Suppressor macrophage treated with lipopolysaccharide for 1 hour (primary cell): ENCODE measurements at regions not wholly inside any gene's neighbourhood (a gene's known extent, or its start where the extent isn't known, plus 50 kb on each side); places are given as distances from the start of the nearest gene placed in this dataset.
A peak's percentile ranks its signal among the peaks of the same experiment; 100 is the strongest.
"Not testable (repeated sequence)": the region's sequence is repeated elsewhere in the genome, so short reads cannot be mapped to it uniquely, and the experiment has no call there.

Experiments used
- DNase-seq, 3 donors: peaks; one replicate each; pipeline ENCODE4 v3.0.0-alpha.2; 2020 to 2022

DNA sequence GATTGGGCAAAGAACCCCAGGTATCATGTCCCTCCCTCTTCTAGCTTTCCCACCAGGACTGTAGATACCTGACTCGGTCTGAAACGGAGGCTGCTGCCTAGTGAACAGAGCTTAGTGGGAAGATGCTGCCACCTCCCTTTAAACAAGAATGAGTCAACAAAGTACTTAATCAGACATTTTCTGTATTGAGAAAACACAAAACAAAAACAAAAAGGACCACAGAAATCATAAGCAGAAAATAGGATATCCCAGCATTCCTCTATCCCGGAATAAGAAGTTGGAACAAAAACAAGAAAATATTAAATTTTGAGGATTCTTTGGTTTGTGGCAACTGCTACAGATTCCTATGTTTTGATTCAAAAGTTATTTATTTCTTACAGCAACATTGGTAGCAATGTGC, 51.7 kb upstream of the COL8A1 start:
- DNase-seq = no peak

DNA sequence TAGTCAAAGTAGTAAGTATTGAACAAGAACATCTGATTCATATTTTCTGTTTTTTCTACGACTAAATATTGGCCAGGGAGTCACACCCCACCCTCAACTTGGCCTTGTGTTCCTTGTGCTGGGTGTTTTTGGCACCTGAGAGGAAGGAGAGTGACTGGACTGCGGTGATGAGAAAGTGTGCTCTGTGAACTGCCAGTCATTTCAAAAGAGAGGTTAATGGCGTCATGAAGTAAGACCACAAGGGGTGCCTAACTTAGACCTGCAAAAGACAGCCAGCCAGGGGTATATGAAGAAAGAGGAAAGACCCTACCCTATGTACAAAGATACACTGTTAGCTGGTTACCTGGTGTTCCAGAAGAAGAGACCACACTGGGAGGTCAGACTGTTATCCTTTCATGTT, 58.4 kb upstream of the COL8A1 start:
- DNase-seq = no peak

DNA sequence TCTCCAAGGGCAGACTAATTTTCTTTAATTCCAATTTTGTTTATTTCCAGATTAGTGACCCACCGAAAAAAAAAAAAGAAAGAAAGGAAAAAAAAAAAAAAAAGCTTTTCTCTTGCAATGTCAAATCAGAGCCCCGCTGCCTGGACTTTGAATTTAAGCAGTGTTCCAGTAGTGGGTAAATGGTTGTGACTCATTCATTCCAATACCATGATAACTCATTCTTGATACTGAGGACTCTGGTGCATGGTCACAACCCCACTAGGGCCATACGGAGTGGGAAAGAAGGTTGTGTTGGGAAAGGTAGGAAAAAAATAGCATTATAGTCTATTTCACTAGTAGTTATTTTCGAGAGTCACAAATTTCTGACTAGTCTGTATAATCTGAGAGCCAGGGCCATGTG, 59.1 kb upstream of the COL8A1 start:
- no peak for DNase-seq

DNA sequence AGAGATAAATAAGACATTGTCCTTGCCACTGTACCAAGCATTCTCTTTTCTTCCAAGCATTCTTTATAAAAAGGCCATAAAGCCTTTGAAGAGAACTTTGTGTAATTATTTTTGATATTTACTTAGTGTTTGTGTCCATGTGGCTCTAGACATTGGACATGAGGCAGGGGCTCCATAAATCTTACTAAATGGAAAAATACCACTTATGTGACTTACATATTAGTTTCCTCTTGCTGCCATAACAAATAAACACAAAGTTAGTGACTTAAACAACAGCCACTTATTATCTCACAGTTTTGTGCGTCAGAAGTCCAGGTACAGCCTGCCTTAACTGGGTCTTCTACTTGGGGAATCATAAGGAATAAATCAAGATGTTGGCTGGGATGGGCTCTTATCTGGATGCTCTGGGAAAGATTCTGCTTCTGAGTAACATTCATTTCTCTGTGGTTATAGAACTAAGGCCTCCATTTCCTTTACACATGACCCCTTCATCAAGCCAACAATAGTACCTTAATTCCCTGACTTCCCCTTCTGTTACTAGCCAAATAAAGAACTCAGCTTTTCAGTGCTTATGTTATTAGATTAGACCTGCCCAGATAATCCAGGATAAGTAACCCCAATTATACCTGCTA, 59.9 kb upstream of the COL8A1 start:
- DNase-seq = no peak

DNA sequence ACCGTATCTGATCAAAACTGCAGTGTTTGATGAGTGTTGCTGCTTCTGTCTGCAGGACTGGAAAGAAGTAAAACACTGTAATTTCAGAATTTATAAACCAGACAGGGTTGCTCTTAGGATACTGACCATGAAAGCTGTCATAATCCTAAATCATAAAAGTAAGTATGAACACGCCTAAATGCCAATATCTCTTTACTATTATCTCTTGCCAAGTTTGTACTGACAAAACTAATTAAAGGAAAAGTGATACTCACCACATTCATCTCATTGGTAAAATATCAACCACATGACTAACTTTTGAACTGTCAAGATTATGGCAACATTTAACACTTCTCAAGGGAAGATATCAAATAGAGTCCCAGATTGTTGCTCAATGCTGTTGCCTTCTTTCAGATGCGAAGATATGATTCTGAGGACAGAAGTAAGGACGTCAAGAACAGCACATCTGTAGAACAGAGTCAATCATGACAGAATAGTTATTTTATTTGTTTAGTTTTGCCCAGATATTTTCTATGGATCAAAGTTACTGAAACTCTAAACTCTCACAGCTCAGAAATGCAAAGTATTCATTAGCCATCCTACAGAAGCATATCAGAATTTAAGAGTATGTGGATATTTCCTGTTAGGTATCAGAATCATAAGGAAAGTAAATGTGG, 61.4 kb upstream of the COL8A1 start:
- DNase-seq = no peak

DNA sequence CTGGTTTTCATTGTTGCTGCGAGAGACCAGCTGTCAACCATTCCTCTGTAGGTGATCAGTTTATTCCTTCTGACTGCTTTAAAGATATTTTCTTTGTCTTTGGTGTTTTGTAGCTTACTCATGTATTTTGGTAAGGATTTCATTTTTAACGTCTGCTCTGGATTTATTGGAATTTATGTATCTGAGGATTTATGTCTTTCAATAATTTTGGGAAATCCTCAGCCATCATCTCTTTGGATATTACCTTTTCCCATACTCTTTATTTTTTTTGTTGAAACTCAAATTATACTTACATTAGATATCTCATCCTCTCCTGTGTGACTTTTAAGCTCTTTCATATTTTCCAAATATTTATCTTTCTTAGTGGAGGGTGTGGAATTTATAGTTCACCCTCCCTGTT, 62.7 kb upstream of the COL8A1 start:
- DNase-seq = no peak

DNA sequence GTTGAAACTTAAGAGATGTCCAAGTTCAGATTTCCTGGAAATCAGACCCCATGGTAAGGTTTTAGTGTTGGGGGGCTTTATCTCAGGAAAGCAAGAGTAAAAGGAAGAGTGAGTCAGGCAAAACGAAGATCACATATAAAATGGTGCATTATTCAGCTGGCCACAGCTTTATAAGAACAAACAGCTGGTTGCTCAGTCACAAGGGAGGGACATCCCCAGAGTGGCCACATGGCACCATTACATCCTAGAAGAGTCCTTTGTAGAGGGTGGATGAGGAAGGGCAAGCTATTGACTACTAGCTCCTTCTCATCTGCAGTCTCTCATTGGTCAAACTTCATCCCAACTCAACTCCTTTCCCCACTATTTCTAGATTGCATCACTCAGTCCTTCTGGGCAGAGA, 68.3 kb upstream of the COL8A1 start:
- no peak for DNase-seq

DNA sequence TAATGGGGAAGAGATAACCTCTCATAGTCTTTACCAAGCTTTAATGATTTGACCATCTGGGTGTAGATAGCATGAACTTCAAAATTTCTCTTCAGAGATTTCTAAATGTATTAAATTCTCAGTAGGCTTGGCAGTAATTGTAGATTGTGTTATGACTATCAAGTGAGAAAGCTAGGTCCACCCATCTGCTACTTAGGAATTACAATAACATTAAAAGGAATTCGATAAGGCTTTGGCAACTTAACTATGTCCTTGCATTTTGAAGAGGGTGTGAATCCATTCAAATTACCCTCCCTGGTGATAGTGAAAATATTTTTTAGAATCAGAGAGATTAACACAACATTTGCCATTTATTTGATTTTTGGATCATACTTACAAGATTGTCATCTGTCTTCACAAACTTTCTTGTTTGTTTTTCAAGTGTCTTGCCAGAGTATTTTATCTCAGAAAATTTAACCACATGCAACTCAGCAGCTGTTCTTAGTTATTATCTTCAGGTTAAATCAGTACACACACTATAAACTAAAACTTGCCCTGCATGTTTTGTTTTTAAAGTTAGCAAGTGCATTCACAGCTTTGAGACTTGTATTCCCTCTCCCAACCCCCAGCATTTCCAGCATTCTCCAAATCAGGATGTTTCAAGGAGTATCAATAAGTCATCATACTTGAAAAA, 69.6 kb upstream of the COL8A1 start:
- no peak for DNase-seq

DNA sequence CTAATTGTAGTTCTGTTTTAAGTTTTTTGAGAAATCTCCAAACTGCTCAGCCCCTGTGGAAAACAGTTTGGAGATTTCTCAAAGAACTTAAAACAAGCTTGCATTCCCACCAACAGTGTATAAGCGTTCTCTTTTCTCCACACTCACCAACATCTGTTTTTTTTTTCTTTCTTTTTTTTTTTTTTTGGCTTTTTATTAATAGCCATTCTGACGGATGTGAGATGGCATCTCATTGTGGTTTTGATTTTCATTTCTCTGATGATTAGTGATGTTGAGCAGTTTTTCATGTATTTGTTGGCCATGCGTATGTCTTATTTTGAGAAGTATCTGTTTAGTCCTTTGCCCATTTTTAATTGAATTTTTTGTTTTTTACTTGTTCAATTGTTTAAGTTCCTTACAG, 73.1 kb upstream of the COL8A1 start:
- no peak for DNase-seq

DNA sequence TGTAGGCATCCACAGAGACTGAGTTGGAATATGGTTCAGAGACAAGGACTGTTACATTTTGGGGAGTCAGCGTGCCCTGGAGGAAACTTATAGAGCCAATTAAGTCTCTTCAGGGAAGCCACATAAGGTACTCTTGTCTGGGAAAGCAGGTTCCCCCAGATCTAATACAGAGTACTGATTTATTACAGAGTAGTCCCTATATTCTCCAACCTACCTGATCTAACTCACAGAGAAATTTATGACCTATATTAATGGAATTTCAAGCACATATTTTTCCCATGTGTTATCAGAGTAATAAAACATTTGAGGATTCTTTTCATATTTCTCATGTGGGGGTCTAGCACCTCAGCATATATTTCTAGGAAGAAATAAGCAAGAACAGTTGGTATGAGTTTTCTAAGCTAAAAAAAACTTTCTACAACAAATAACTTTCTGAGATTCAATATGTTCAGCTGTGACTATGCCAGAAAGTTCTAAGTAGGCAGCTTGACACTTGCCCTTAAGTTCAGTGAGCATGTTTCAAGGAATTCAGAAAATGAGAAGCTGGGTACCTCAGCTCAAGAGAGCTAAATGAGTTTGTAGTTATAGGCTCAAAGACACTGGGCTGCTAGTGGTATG, 75.3 kb upstream of the COL8A1 start:
- DNase-seq = no peak

DNA sequence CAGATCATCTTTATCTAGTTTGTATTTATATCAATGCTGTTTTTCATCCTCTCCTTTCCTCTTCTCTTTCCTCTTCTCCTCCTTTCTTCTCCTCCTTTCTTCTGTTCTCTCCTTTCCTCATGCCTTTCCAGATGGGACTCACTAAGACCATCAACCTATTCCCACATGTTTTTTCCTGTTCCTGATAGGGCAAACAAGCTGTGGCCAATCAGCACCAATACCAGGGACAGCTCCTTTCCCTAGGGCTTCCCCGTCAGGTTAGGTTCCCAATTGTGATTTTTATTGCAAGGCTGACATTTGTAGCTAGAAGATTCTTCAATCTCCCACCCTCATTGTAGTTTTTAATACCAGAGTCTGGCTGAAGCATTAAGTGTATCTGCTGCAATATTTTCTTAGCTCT, 76.3 kb upstream of the COL8A1 start:
- no peak for DNase-seq

DNA sequence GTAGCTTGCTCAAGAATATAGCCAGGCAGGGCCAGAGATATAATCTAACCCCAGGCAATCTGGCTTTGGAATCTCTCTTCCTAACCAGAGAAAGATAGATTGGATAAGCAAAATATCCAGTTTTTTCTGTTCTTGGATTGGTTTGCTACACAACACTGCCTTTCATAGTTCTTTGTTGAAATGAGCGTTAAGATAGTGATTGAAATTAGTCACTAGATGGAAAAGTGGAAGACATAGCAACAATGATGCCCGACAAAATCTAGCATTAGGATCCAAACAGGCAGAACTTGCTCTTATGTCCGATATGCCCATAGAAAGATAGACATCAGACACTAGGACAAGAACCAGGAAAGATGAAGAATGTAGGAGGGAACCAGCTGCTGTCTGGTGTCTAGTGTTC, 77.3 kb upstream of the COL8A1 start:
- no peak for DNase-seq

DNA sequence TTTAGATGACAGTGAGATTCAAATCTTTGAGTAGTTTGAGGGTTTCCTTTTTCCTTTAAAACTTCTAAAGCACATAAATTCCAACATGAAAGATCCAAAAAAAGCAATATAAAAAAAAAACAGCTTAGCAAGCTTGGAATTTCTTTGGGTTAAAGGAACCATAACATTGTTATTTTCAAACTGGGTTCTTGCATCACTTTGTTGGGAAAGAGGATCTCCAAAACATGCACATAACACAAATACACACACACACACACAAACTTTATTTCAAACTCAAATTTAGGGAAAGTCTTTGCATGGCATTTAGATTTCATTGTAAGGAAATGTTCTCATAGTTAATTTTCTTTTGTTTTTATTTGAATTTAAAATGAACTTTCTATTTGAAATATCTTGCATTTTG, 79.2 kb upstream of the COL8A1 start:
- no peak for DNase-seq

DNA sequence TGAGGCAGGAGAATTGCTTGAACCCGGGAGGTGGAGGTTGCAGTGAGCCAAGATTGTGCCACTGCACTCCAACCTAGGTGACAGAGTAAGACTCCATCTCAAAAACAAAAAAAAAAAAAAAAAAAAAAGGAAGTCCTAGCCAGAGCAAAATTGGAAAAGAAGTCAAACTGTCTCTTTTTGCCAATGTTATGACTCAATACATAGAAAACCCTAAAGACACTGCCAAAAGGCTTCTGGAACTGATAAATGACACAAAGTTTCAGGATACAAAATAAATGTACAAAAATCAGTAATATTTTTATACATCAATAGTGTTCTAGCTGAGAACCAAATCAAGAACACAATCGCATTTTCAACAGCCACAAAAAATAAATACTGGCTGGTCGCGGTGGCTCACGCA, 82.5 kb upstream of the COL8A1 start:
- not testable (repeated sequence) for DNase-seq

DNA sequence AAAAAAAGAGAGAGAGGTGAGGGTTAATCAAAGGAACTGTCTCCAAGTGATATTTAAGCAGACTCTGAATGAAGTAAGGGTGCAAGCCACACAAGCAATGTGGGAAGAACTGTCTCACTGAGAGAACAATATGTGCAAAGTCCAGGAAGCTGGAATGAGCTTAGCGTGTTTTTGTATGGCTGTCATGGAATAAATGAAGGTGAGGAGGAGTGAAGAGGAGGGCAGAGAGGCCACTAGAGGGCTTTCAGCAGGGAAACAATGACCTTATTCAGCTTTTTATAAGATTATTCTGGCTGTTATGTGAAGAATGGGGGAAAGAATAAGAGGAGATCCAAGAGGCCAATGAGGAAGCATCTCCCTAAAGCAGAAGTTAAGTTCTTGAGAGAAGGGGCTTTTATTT, 86.9 kb upstream of the COL8A1 start:
- DNase-seq = peak in 2 of 3 donors; percentile 12 to 31

DNA sequence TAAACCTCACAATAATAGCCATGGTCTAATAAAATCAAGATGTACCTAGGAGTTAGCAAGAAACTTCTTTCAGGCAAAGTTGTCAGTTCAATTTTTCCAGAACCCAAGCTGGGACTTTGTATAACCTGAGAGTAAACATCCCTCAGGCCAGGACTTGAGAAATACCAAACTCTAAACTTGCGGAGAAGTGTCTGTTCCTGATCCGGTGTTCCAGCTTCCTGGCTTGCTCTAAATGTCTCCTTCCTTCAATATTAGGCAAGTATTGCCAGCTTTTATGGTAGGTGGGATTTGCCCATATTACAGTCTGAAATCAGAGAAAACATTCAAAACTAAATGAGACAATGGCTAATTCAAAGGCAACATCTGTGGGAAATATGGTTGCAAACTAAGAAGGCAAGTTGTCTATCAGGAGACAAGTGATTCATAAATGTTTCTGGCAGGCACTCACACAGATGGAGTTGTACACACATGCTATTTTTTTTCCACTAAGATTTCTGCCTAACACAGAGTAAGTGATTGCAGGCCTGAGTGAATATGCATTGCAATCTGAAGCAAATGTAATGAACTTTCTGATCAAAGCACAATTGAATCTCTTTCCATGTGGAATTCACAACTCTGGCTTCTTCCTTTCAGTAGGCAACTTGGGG, 88.3 kb upstream of the COL8A1 start:
- DNase-seq = no peak

DNA sequence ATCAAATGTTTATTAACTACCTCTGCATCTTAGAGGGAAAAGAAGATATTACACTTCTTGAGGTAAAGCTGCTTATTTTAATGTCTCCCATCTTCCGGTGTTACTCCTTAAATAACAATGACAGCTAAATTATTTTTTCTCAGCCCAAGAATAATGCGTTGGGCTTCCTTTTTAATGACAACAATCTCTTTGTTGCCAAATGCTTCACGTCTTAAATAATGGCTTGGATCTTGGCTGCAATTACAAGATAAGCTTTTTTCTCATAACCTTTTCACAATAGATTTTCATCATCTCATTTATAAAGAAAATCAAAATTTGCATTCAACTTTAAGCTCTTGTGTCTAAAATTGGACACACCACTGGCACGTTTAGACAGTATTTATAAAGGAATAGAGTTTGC, 89.2 kb upstream of the COL8A1 start:
- DNase-seq = no peak

DNA sequence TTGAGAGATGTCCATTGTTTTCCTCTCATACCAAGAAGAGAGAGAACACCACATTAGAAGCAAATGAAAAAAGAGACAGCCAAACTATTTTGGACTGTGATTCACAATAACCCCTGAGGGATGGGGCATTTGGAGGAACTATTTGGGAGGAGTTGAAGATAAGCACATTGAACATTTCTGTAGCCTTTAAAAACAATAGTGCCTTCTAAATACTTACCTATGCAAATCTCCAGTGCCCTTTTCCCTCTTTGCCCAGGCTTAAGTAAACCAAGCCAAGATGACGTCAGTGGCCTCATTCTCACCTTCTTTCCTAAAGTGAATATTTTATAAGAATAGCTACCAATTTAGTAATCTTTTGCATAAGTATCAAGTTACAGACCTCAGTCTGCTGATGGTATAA, 89.7 kb upstream of the COL8A1 start:
- no peak for DNase-seq

DNA sequence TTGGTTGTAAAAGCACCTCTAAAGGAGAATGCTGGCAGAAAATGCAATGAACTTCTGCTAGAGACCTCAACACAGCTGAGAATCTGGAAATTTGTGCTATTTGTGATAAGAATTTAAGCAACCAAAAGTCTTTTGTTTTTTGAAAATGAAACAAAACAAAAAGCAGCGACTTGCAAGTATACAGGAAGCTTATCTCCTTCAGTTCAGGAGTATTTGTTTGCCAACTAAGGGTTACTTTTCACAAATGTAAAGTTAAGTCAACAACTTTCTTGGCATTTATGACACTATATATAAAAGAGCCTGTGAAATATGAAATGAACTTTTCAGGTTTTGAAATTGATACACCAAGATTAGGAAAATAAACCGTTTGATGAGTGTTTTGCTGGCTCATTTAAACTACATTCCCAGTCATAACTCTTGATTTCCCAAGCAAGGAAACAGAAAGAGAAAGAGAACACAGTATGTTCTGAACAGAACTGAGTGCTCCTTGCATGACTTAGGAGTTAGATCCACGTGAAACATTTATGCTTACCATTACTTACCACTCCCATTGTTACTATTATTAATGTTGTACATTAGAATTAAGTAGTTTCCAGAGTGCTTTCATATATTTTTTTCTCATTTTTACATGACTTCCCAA, 92.3 kb upstream of the COL8A1 start:
- peak; percentile 19 to 39 (median 36) for DNase-seq

DNA sequence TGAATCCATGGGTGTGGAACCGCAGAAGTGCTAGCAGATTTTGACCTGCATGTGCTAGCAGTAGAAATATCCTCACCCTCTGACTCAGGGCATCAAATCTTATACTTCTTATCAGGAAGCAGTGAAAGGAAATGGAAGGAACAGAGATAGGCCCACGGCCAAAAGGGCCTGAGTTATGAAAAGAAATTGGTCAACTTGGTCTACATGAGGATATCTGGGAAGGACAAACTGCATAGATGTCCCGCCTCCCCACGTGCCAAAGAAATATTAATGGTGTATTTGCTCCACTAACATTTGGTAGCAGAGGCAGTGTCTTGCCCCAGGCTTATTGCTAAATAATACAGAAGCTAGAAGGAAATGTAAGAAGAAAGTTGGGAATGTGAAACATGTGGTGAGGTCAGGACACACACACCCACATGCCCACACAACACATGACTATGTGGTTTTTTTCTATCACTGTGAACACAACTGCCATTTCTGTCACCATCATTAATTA, 93.6 kb upstream of the COL8A1 start:
- peak in 2 of 3 donors; percentile 10 to 25 for DNase-seq

DNA sequence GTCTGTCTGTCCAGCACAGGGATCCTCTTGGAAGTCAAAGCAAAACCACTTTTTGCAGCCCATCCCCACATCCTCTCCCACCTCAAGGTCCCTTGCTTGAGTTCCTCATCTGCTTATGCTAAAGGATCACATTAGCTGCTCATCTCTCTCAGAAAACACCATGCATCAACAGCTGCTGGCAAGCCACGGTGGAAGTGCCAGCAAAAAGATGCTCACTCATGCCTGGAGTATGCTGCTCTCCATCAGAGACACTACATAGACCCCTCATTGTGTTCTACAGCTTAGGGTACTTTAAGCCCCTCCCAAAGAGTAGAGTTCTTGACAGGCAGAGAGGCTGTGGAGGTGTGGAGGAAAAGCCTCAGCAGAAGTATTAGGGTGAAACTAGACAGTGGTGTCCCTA, 94.6 kb upstream of the COL8A1 start:
- DNase-seq = no peak

DNA sequence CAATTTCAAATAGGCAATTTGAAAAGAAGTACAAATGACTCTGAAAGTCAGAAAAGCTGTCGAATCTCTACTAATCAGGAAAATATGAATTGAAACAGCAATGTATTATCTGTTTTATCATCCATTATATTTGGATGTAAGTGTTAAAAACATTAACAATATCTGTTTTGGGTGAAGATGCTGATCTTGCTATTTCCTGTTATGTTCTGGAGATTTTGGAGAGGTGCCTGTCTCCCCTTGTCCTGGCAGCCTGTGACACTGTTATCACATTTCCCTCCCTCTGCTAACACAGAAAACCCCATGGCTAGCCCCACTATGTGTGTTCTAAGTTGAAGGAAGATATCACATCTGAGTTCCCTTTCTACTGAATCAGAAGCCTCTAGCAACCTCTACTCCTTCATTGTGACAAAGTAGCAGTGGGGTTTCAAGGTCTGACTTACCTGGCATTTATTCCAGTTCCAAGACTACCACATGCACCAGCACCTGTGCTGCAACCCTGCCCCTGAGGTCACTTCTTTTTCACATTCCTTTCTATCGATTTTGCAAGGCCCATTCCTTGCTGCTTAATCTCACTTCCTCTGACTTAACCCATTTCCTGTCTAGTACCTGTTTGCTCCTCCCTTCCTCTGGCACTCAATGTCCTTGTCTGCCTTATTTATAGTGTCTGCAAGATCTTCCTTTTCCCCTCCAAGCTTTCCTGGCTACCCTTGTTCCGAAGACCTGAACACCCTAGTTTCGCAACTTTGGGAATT, 95.5 kb upstream of the COL8A1 start:
- DNase-seq = no peak
